ENCODE measurements at regions not wholly inside any gene's neighbourhood (a gene's known extent, or its start where the extent isn't known, plus 50 kb on each side); places are given as distances from the start of the nearest gene placed in this dataset.

- BruUV-seq (replicated peaks) = no TSS peak
- ChIA-PET CTCF (no interaction called here), POLR2A (no interaction called here)
- Histone ChIP-seq H3K27me3 (ENCODE audit: control insufficient read depth, insufficient read depth, low read length) (0 out of 2 replicates have a peak, but pooled peaks cover 2% of the 10 kb centered on the region), H3K36me3 (ENCODE audit: control insufficient read depth, insufficient read depth, low read length) (no peaks in the 10 kb centered on the region), H3K27ac (ENCODE audit: low read length) (no peak overlapping the region), H3K4me3 (ENCODE audit: low read depth in 2 of 2, low read length in 2 of 2) (no peak overlapping the region), H3K4me1 (ENCODE audit: control insufficient read depth, insufficient read depth, low read length) (peaks cover 5% of the 10 kb centered on the region; the same call in 1 of the 2 replicates), H3K9me3 (ENCODE audit: control insufficient read depth, insufficient read depth, low read depth, low read length) (no peaks in the 10 kb centered on the region)
- DNase-seq (ENCODE audit: low read depth, low spot score) = no peak
- in situ Hi-C loops (cut with HindIII; ENCODE audit: low pct_unique_long_range_greater_than_20kb, low sequenced_read_pairs) (no loop called here), intact Hi-C loops (cut with micrococcal nuclease; ENCODE audit: unreplicated experiment) (no loop called here)
- no peak for TF ChIP-seq POLR2AphosphoS5 (IDR thresholded peaks at IDR 0.05; ENCODE audit: low read depth, low read length)
- TF ChIP-seq, protein P1, sequence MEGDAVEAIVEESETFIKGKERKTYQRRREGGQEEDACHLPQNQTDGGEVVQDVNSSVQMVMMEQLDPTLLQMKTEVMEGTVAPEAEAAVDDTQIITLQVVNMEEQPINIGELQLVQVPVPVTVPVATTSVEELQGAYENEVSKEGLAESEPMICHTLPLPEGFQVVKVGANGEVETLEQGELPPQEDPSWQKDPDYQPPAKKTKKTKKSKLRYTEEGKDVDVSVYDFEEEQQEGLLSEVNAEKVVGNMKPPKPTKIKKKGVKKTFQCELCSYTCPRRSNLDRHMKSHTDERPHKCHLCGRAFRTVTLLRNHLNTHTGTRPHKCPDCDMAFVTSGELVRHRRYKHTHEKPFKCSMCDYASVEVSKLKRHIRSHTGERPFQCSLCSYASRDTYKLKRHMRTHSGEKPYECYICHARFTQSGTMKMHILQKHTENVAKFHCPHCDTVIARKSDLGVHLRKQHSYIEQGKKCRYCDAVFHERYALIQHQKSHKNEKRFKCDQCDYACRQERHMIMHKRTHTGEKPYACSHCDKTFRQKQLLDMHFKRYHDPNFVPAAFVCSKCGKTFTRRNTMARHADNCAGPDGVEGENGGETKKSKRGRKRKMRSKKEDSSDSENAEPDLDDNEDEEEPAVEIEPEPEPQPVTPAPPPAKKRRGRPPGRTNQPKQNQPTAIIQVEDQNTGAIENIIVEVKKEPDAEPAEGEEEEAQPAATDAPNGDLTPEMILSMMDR (IDR thresholded peaks at IDR 0.05) = no peak
- no peak for TF ChIP-seq SIN3A (IDR thresholded peaks at IDR 0.05; ENCODE audit: borderline replicate concordance, insufficient read depth, low read depth, low read length)
- TF ChIP-seq, protein P2, sequence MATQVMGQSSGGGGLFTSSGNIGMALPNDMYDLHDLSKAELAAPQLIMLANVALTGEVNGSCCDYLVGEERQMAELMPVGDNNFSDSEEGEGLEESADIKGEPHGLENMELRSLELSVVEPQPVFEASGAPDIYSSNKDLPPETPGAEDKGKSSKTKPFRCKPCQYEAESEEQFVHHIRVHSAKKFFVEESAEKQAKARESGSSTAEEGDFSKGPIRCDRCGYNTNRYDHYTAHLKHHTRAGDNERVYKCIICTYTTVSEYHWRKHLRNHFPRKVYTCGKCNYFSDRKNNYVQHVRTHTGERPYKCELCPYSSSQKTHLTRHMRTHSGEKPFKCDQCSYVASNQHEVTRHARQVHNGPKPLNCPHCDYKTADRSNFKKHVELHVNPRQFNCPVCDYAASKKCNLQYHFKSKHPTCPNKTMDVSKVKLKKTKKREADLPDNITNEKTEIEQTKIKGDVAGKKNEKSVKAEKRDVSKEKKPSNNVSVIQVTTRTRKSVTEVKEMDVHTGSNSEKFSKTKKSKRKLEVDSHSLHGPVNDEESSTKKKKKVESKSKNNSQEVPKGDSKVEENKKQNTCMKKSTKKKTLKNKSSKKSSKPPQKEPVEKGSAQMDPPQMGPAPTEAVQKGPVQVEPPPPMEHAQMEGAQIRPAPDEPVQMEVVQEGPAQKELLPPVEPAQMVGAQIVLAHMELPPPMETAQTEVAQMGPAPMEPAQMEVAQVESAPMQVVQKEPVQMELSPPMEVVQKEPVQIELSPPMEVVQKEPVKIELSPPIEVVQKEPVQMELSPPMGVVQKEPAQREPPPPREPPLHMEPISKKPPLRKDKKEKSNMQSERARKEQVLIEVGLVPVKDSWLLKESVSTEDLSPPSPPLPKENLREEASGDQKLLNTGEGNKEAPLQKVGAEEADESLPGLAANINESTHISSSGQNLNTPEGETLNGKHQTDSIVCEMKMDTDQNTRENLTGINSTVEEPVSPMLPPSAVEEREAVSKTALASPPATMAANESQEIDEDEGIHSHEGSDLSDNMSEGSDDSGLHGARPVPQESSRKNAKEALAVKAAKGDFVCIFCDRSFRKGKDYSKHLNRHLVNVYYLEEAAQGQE (IDR thresholded peaks at IDR 0.05; ENCODE audit: insufficient read depth in 1 of 2, low read depth in 2 of 2, low read length in 1 of 2) = no peak
- TF ChIP-seq TCF7L2 (IDR thresholded peaks at IDR 0.05; ENCODE audit: low read depth, low read length) = no peak
- ATAC-seq = no peak
Measured at GRCh38 chr15:69701198-69701597, 248.6 kb downstream of the RPLP1 start.

DNA sequence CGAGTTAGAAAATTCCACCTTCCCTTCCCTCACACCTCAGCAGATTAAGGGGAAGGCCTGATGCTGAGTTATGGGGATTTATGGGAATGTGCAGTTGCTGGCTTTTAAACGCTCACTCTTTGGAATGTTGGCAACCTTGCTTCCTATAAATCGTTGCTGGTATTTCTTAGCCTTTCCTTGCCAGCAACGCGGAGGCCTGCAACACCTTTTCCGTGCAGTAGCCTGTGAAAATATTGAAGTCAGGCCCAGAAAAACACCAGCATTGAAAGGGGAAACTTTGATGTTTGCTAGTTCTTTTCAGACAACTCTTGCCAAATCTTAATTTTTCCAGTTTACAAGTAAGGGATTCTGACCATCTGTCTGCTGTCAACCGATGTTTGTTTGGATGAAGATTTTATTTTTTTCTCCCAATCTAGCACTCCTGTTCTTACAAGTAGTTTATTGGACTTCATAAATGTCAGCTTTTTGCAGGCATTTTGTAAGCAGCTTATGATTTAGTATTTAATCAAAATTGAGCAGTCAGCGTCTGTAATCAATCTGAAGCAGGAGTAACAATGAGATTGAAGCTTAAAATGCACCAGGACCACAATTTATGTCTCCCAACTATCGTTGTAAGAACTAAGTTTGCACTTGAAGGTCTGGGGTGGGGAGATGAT, 251.0 kb downstream of the RPLP1 start:
- DNase-seq (ENCODE audit: low read depth, low spot score) = no peak
- in situ Hi-C loops (cut with HindIII; ENCODE audit: low pct_unique_long_range_greater_than_20kb, low sequenced_read_pairs) (no loop called here), intact Hi-C loops (cut with micrococcal nuclease; ENCODE audit: unreplicated experiment) (no loop called here)
- Histone ChIP-seq H3K9me3 (ENCODE audit: control insufficient read depth, insufficient read depth, low read depth, low read length) (no peaks in the 10 kb centered on the region), H3K4me1 (ENCODE audit: control insufficient read depth, insufficient read depth, low read length) (peaks cover 5% of the 10 kb centered on the region; the same call in 1 of the 2 replicates), H3K4me3 (ENCODE audit: low read depth in 2 of 2, low read length in 2 of 2) (no peak overlapping the region), H3K36me3 (ENCODE audit: control insufficient read depth, insufficient read depth, low read length) (no peaks in the 10 kb centered on the region), H3K27me3 (ENCODE audit: control insufficient read depth, insufficient read depth, low read length) (no peaks in the 10 kb centered on the region), H3K27ac (ENCODE audit: low read length) (peak overlapping the region; percentile 63; the same call in 1 of the 2 replicates)
- ChIA-PET POLR2A (no interaction called here), CTCF (no interaction called here)
- BruUV-seq (replicated peaks) = no TSS peak
- ATAC-seq = peak; percentile 58; the same call in 1 of the 2 replicates
- TF ChIP-seq TCF7L2 (IDR thresholded peaks at IDR 0.05; ENCODE audit: low read depth, low read length) (peak; percentile 99), POLR2AphosphoS5 (IDR thresholded peaks at IDR 0.05; ENCODE audit: low read depth, low read length) (no peak; the same call in 1 of the 2 replicates)

- ATAC-seq = no peak
Measured at GRCh38 chr15:69704229-69704628, 251.6 kb downstream of the RPLP1 start.

More at GRCh38 chr15:69704229-69704628, 251.6 kb downstream of the RPLP1 start:
- ChIA-PET CTCF (no interaction called here), POLR2A (no interaction called here)
- H3K36me3 ChIP-seq (ENCODE audit: control insufficient read depth, insufficient read depth, low read length) = no peaks in the 10 kb centered on the region
- in situ Hi-C loops (cut with HindIII; ENCODE audit: low pct_unique_long_range_greater_than_20kb, low sequenced_read_pairs) = no loop called here
- peaks cover 4% of the 10 kb centered on the region; the same call in 1 of the 2 replicates for H3K9me3 ChIP-seq (ENCODE audit: control insufficient read depth, insufficient read depth, low read depth, low read length)
- DNase-seq (ENCODE audit: low read depth, low spot score) = no peak
- H3K4me1 ChIP-seq (ENCODE audit: control insufficient read depth, insufficient read depth, low read length) = peaks cover 5% of the 10 kb centered on the region; the same call in 1 of the 2 replicates
- intact Hi-C loops (cut with micrococcal nuclease; ENCODE audit: unreplicated experiment) = no loop called here
- H3K27ac ChIP-seq (ENCODE audit: low read length) = peak overlapping the region; percentile 63; the same call in 1 of the 2 replicates
- TF ChIP-seq SIN3A (IDR thresholded peaks at IDR 0.05; ENCODE audit: borderline replicate concordance, insufficient read depth, low read depth, low read length) (no peak), TCF7L2 (IDR thresholded peaks at IDR 0.05; ENCODE audit: low read depth, low read length) (no peak), POLR2AphosphoS5 (IDR thresholded peaks at IDR 0.05; ENCODE audit: low read depth, low read length) (no peak)
- TF ChIP-seq, protein P2 (IDR thresholded peaks at IDR 0.05; ENCODE audit: insufficient read depth in 1 of 2, low read depth in 2 of 2, low read length in 1 of 2) = no peak
- TF ChIP-seq, protein P1 (IDR thresholded peaks at IDR 0.05) = no peak
- no peaks in the 10 kb centered on the region for H3K27me3 ChIP-seq (ENCODE audit: control insufficient read depth, insufficient read depth, low read length)
- H3K4me3 ChIP-seq (ENCODE audit: low read depth in 2 of 2, low read length in 2 of 2) = no peak overlapping the region
- no TSS peak for BruUV-seq (replicated peaks)
